ENCODE measurements at regions not wholly inside any gene's neighbourhood (a gene's known extent, or its start where the extent isn't known, plus 50 kb on each side); places are given as distances from the start of the nearest gene placed in this dataset.

GRCh38 chr1:222026280-222026679, 284.4 kb upstream of the DUSP10 start:
- no peak for TF ChIP-seq CTCF (IDR thresholded peaks at IDR 0.05; ENCODE audit: control extremely low read depth, extremely low read depth)
- H3K4me3 ChIP-seq: no peak overlapping the region
- no peaks in the 10 kb centered on the region for H3K9me3 ChIP-seq (ENCODE audit: control insufficient read depth in 4 of 4, insufficient read depth in 3 of 4, low read length in 3 of 4)
- peaks cover 0 to 7% (median 2%) of the 10 kb centered on the region in 5 donors for H3K4me1 ChIP-seq (ENCODE audit: control insufficient read depth in 5 of 5, insufficient read depth in 5 of 5, low read length in 5 of 5)
- 90 to 93% methylated on average over 7 of the region's 7 CpGs for WGBS, 2 donors
- DNase-seq (peak in 1 of 3 donors; percentile 14), ATAC-seq (ENCODE audit: insufficient read depth, low FRiP score) (no peak)
- H3K27ac ChIP-seq (ENCODE audit: low read depth in 1 of 2, low read length in 1 of 2): no peak overlapping the region
- H3K36me3 ChIP-seq (ENCODE audit: control insufficient read depth in 4 of 4, insufficient read depth in 4 of 4, low read length in 4 of 4): no peaks in the 10 kb centered on the region
- no peak overlapping the region for H3K9ac ChIP-seq (ENCODE audit: insufficient read depth in 1 of 2, low read length in 2 of 2)
- H3K27me3 ChIP-seq (ENCODE audit: control insufficient read depth in 3 of 3, insufficient read depth in 3 of 3, low read length in 2 of 3): no peaks in the 10 kb centered on the region

GRCh38 chr1:222023025-222023424, 281.1 kb upstream of the DUSP10 start:
- H3K27me3 ChIP-seq (ENCODE audit: control insufficient read depth in 3 of 3, insufficient read depth in 3 of 3, low read length in 2 of 3): no peaks in the 10 kb centered on the region
- no peaks in the 10 kb centered on the region for H3K36me3 ChIP-seq (ENCODE audit: control insufficient read depth in 4 of 4, insufficient read depth in 4 of 4, low read length in 4 of 4)
- DNase-seq: no peak
- H3K9me3 ChIP-seq (ENCODE audit: control insufficient read depth in 4 of 4, insufficient read depth in 3 of 4, low read length in 3 of 4): no peaks in the 10 kb centered on the region
- TF ChIP-seq CTCF (IDR thresholded peaks at IDR 0.05; ENCODE audit: control extremely low read depth, extremely low read depth): no peak
- WGBS, 2 donors: 82 to 88% methylated on average over 5 of the region's 5 CpGs
- H3K4me3 ChIP-seq: no peak overlapping the region
- peaks cover 0 to 6% (median 0%) of the 10 kb centered on the region in 5 donors for H3K4me1 ChIP-seq (ENCODE audit: control insufficient read depth in 5 of 5, insufficient read depth in 5 of 5, low read length in 5 of 5)
- no peak for ATAC-seq (ENCODE audit: insufficient read depth, low FRiP score)
- H3K27ac ChIP-seq (ENCODE audit: low read depth in 1 of 2, low read length in 1 of 2): no peak overlapping the region
- no peak overlapping the region for H3K9ac ChIP-seq (ENCODE audit: insufficient read depth in 1 of 2, low read length in 2 of 2)

- no peak for ATAC-seq (ENCODE audit: insufficient read depth, low FRiP score)
- H3K27ac ChIP-seq (ENCODE audit: low read depth in 1 of 2, low read length in 1 of 2): no peak overlapping the region
- 70 to 89% methylated on average over 5 of the region's 5 CpGs for WGBS, 2 donors
Measured at GRCh38 chr1:222021129-222021528, 279.2 kb upstream of the DUSP10 start.

More at GRCh38 chr1:222021129-222021528, 279.2 kb upstream of the DUSP10 start:
- no peak overlapping the region for H3K9ac ChIP-seq (ENCODE audit: insufficient read depth in 1 of 2, low read length in 2 of 2)
- no peaks in the 10 kb centered on the region for H3K9me3 ChIP-seq (ENCODE audit: control insufficient read depth in 4 of 4, insufficient read depth in 3 of 4, low read length in 3 of 4)
- H3K36me3 ChIP-seq (ENCODE audit: control insufficient read depth in 4 of 4, insufficient read depth in 4 of 4, low read length in 4 of 4): no peaks in the 10 kb centered on the region
- H3K4me1 ChIP-seq (ENCODE audit: control insufficient read depth in 5 of 5, insufficient read depth in 5 of 5, low read length in 5 of 5): peaks cover 0 to 6% (median 0%) of the 10 kb centered on the region in 5 donors
- no peak overlapping the region for H3K4me3 ChIP-seq
- TF ChIP-seq CTCF (IDR thresholded peaks at IDR 0.05; ENCODE audit: control extremely low read depth, extremely low read depth): no peak
- no peaks in the 10 kb centered on the region for H3K27me3 ChIP-seq (ENCODE audit: control insufficient read depth in 3 of 3, insufficient read depth in 3 of 3, low read length in 2 of 3)
- DNase-seq: no peak

All from lung (tissue), 11 donors.